Endodermal cell (in vitro differentiated cells): ENCODE measurements at regions not wholly inside any gene's neighbourhood (a gene's known extent, or its start where the extent isn't known, plus 50 kb on each side); places are given as distances from the start of the nearest gene placed in this dataset.

Source experiments
- DNase-seq: peaks from one replicate; pipeline ENCODE4 v3.0.0-alpha.2; 2017
- H3K27ac ChIP-seq: 2 replicates; pipeline ENCODE4 v1.5.1; 2013; ENCODE audit warnings: mild to moderate bottlenecking, low read depth, low read length, moderate library complexity
- H3K27me3 ChIP-seq: 2 replicates; pipeline ENCODE4 v1.6.1; 2013; ENCODE audit warnings: mild to moderate bottlenecking, low read length, moderate library complexity; ENCODE audit not compliant: insufficient read depth, control insufficient read depth, poor library complexity, severe bottlenecking
- H3K36me3 ChIP-seq: 2 replicates; pipeline ENCODE4 v1.7.0; 2013; ENCODE audit warnings: mild to moderate bottlenecking, low read length, moderate library complexity; ENCODE audit not compliant: control insufficient read depth, insufficient read depth
- H3K4me1 ChIP-seq: one replicate; pipeline ENCODE4 v1.7.0; 2013; ENCODE audit warnings: low read length; ENCODE audit not compliant: control insufficient read depth, insufficient read depth
- H3K4me3 ChIP-seq: 2 replicates; pipeline ENCODE4 v1.5.1; 2013; ENCODE audit warnings: mild to moderate bottlenecking, low read length, moderate library complexity
- H3K9ac ChIP-seq: 2 replicates; pipeline ENCODE4 v1.6.1; 2013; ENCODE audit warnings: mild to moderate bottlenecking, low read length, moderate library complexity; ENCODE audit not compliant: poor library complexity, severe bottlenecking; ENCODE audit errors: extremely low read depth
- H3K9me3 ChIP-seq: 2 replicates; pipeline ENCODE4 v1.6.1; 2013; ENCODE audit warnings: mild to moderate bottlenecking, low read length, moderate library complexity; ENCODE audit not compliant: control insufficient read depth
- H3K27ac Mint-ChIP-seq: 2 replicates; pipeline ENCODE4 v1.8.0; 2020; ENCODE audit warnings: mixed read lengths
- H3K27me3 Mint-ChIP-seq: 2 replicates; pipeline ENCODE4 v1.8.0; 2021; ENCODE audit warnings: mild to moderate bottlenecking, mixed read lengths; ENCODE audit not compliant: insufficient read depth
- H3K36me3 Mint-ChIP-seq: 2 replicates; pipeline ENCODE4 v1.8.0; 2020; ENCODE audit warnings: low read depth, mixed read lengths
- H3K4me1 Mint-ChIP-seq: 2 replicates; pipeline ENCODE4 v1.8.0; 2020; ENCODE audit warnings: mixed read lengths
- H3K4me3 Mint-ChIP-seq: 2 replicates; pipeline ENCODE4 v1.8.0; 2020; ENCODE audit warnings: mild to moderate bottlenecking, moderate library complexity, mixed read lengths
- H3K9me3 Mint-ChIP-seq: 2 replicates; pipeline ENCODE4 v1.8.0; 2020; ENCODE audit warnings: mild to moderate bottlenecking, mixed read lengths
- CTCF ChIP-seq: fragments of 200-600 bp; sonication (generic); conservative IDR thresholded peaks from 2 replicates; pipeline ENCODE4 v1.5.0; 2021; ENCODE audit warnings: antibody characterized with exemption, mild to moderate bottlenecking
- WGBS, 2 experiments: methylation state at CpG; one replicate each; pipeline versions ENCODE4 v1.1.5 to v1.1.7; 2013; ENCODE audit warnings: missing lambda C conversion rate in 2 of 2, mixed read lengths in 1 of 2; ENCODE audit not compliant: insufficient coverage in 1 of 2, insufficient read length in 1 of 2; 5-methylcytosine and 5-hydroxymethylcytosine counted together

DNA sequence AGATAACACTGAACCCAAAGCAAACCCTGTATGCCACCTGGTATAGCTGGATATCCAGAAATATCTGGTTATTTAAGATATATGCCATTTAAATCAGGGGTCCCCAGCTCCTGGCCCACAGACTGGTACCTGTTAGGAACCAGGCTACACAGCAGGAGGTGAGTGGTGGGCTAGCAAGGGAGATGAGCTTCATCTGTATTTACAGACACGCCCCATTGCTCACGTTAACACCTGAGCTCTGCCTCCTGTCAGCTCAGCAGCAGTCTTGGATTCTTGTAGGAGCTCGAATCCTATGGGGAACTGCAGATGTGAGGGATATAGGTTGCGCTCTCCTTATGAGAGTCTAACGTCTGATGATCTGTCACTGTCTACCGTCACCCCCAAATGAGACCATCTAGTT lies 646.6 kb downstream of the TLE4 start:
- Histone ChIP-seq H3K9ac (no peak overlapping the region), H3K36me3 (no peaks in the 10 kb centered on the region), H3K27me3 (no peaks in the 10 kb centered on the region), H3K4me3 (no peak overlapping the region), H3K4me1 (no peaks in the 10 kb centered on the region), H3K9me3 (no peaks in the 10 kb centered on the region), H3K27ac (no peak overlapping the region)
- Mint-ChIP-seq H3K9me3 (no peaks in the 10 kb centered on the region), H3K4me1 (no peaks in the 10 kb centered on the region), H3K4me3 (no peak overlapping the region), H3K36me3 (no peaks in the 10 kb centered on the region), H3K27me3 (no peaks in the 10 kb centered on the region), H3K27ac (no peak overlapping the region)
- TF ChIP-seq CTCF = no peak
- WGBS, 2 experiments = 67 to 83% methylated on average over 2 to 6 of the region's 6 CpGs
- DNase-seq = peak; percentile 53

- 96% methylated on average over 3 to 8 of the region's 8 CpGs for WGBS, 2 experiments
- Histone ChIP-seq H3K9me3 (peaks cover 16% of the 10 kb centered on the region), H3K4me1 (peaks cover 3% of the 10 kb centered on the region), H3K27ac (no peak overlapping the region), H3K4me3 (no peak overlapping the region), H3K27me3 (no peaks in the 10 kb centered on the region), H3K9ac (no peak overlapping the region), H3K36me3 (no peaks in the 10 kb centered on the region)
- Mint-ChIP-seq H3K9me3 (peaks cover 1% of the 10 kb centered on the region), H3K36me3 (no peaks in the 10 kb centered on the region), H3K27ac (no peak overlapping the region), H3K4me3 (no peak overlapping the region), H3K27me3 (no peaks in the 10 kb centered on the region), H3K4me1 (peaks cover 5% of the 10 kb centered on the region)
- no peak for DNase-seq
- TF ChIP-seq CTCF = no peak
These were observed 641.8 kb downstream of the TLE4 start for GRCh38 chr9:80213613-80214012.

- Mint-ChIP-seq H3K9me3 (peaks cover 1% of the 10 kb centered on the region), H3K36me3 (no peaks in the 10 kb centered on the region), H3K4me1 (peaks cover 17% of the 10 kb centered on the region)
These were observed 636.9 kb downstream of the TLE4 start for GRCh38 chr9:80208696-80209095.

More at GRCh38 chr9:80208696-80209095, 636.9 kb downstream of the TLE4 start:
- Histone ChIP-seq H3K27ac (no peak overlapping the region), H3K4me3 (peak overlapping the region; percentile 25), H3K9me3 (peaks cover 16% of the 10 kb centered on the region), H3K4me1 (peaks cover 3% of the 10 kb centered on the region), H3K27me3 (no peaks in the 10 kb centered on the region), H3K36me3 (no peaks in the 10 kb centered on the region), H3K9ac (no peak overlapping the region)
- Mint-ChIP-seq H3K27ac (no peak overlapping the region), H3K27me3 (no peaks in the 10 kb centered on the region), H3K4me3 (no peak overlapping the region)
- no peak for DNase-seq
- no peak for TF ChIP-seq CTCF
